GM23338 (cell line): ENCODE measurements at regions not wholly inside any gene's neighbourhood (a gene's known extent, or its start where the extent isn't known, plus 50 kb on each side); places are given as distances from the start of the nearest gene placed in this dataset.

Experiments
- ATAC-seq: fragments of 200-7000 bp; cut with Tn5 transposase; 3 replicates; pipeline ENCODE4 v1.9.1; 2020
- DNase-seq: peaks from one replicate; pipeline ENCODE4 v3.0.0-alpha.2; 2015; ENCODE audit warnings: low spot score
- H2AFZ ChIP-seq: fragments of 200-600 bp; sonication (generic); 2 replicates; pipeline ENCODE4 v1.8.0; 2016; ENCODE audit warnings: antibody characterized with exemption, mild to moderate bottlenecking, moderate library complexity
- H3F3A ChIP-seq: fragments of 200-600 bp; sonication (generic); replicated peaks from 2 replicates; pipeline ENCODE4 v1.8.0; 2017; ENCODE audit warnings: antibody characterized with exemption, mixed run types, low read depth
- H3K27ac ChIP-seq: fragments of 200-600 bp; sonication (generic); 2 replicates; pipeline ENCODE4 v1.6.1; 2016; ENCODE audit warnings: low read depth
- H3K27me3 ChIP-seq: fragments of 200-600 bp; sonication (generic); 2 replicates; pipeline ENCODE4 v1.8.0; 2016; ENCODE audit warnings: mild to moderate bottlenecking, mixed run types, moderate library complexity; ENCODE audit not compliant: insufficient read depth
- H3K36me3 ChIP-seq: fragments of 200-600 bp; sonication (generic); 2 replicates; pipeline ENCODE4 v1.8.0; 2016; ENCODE audit warnings: mild to moderate bottlenecking; ENCODE audit not compliant: insufficient read depth
- H3K4me1 ChIP-seq: fragments of 200-600 bp; sonication (generic); 2 replicates; pipeline ENCODE4 v1.8.0; 2016; ENCODE audit warnings: mild to moderate bottlenecking, moderate library complexity; ENCODE audit not compliant: insufficient read depth
- H3K4me2 ChIP-seq: fragments of 200-600 bp; sonication (generic); 2 replicates; pipeline ENCODE4 v1.7.1; 2017; ENCODE audit warnings: mixed run types
- H3K4me3 ChIP-seq: fragments of 200-600 bp; sonication (generic); 2 replicates; pipeline ENCODE4 v1.6.1; 2016; ENCODE audit warnings: mixed run types
- H3K79me2 ChIP-seq: fragments of 200-600 bp; sonication (generic); replicated peaks from 2 replicates; pipeline ENCODE4 v1.8.0; 2017; ENCODE audit warnings: mild to moderate bottlenecking; ENCODE audit not compliant: insufficient read depth
- H3K9me2 ChIP-seq: fragments of 200-600 bp; sonication (generic); 2 replicates; pipeline ENCODE4 v1.8.0; 2017; ENCODE audit not compliant: insufficient read depth
- H4K20me1 ChIP-seq: fragments of 200-600 bp; sonication (generic); replicated peaks from 2 replicates; pipeline ENCODE4 v1.8.0; 2017; ENCODE audit warnings: mild to moderate bottlenecking; ENCODE audit not compliant: insufficient read depth
- H3K27ac Mint-ChIP-seq: 2 replicates; pipeline ENCODE4 v1.8.0; 2020; ENCODE audit warnings: inconsistent platforms, mild to moderate bottlenecking, moderate library complexity, mixed read lengths
- H3K27me3 Mint-ChIP-seq: 3 replicates; pipeline ENCODE4 v1.8.0; 2022; ENCODE audit warnings: low read depth, mild to moderate bottlenecking, moderate library complexity, mixed read lengths, inconsistent platforms; ENCODE audit not compliant: insufficient read depth, poor library complexity
- H3K36me3 Mint-ChIP-seq: 3 replicates; pipeline ENCODE4 v1.8.0; 2021; ENCODE audit warnings: low read depth, mild to moderate bottlenecking, inconsistent platforms, moderate library complexity, mixed read lengths
- H3K4me1 Mint-ChIP-seq: 3 replicates; pipeline ENCODE4 v1.8.0; 2020; ENCODE audit warnings: mild to moderate bottlenecking, inconsistent platforms, mixed read lengths
- H3K4me3 Mint-ChIP-seq: 3 replicates; pipeline ENCODE4 v1.8.0; 2021; ENCODE audit warnings: moderate library complexity, mild to moderate bottlenecking, inconsistent platforms, mixed read lengths
- H3K9me3 Mint-ChIP-seq: 3 replicates; pipeline ENCODE4 v1.8.0; 2020; ENCODE audit warnings: moderate library complexity, mild to moderate bottlenecking, inconsistent platforms, mixed read lengths
- CTCF ChIP-seq, 2 experiments: fragments of 200-600 bp in 1 of 2; sonication (generic) in 1 of 2; conservative IDR thresholded peaks; 2 replicates each; pipeline versions ENCODE4 v1.5.1 to v1.6.1; 2016 to 2017; ENCODE audit warnings: antibody characterized with exemption in 2 of 2, low read depth in 2 of 2, mild to moderate bottlenecking in 2 of 2, moderate library complexity in 1 of 2
- ETS1 ChIP-seq: IDR thresholded peaks from 2 replicates; pipeline ENCODE4 v1.6.1; 2016; ENCODE audit warnings: antibody characterized with exemption
- EZH2 ChIP-seq: fragments of 200-600 bp; sonication (generic); IDR thresholded peaks from one replicate; pipeline ENCODE4 v1.8.0; 2017; ENCODE audit warnings: antibody characterized with exemption, mild to moderate bottlenecking, low read depth; ENCODE audit not compliant: unreplicated experiment
- EZH2phosphoT487 ChIP-seq: fragments of 200-600 bp; sonication (generic); IDR thresholded peaks from one replicate; pipeline ENCODE4 v1.8.1; 2018; ENCODE audit warnings: antibody characterized with exemption; ENCODE audit not compliant: unreplicated experiment
- JUNB ChIP-seq: IDR thresholded peaks from one replicate; pipeline ENCODE4 v1.6.1; 2016; ENCODE audit warnings: antibody characterized with exemption; ENCODE audit not compliant: unreplicated experiment
- NANOG ChIP-seq: IDR thresholded peaks from 2 replicates; pipeline ENCODE4 v1.6.1; 2016; ENCODE audit warnings: antibody characterized with exemption, borderline replicate concordance
- POLR2AphosphoS5 ChIP-seq: IDR thresholded peaks from 2 replicates; pipeline ENCODE4 v1.6.1; 2016; ENCODE audit warnings: antibody characterized with exemption, low read depth
- REST ChIP-seq: IDR thresholded peaks from one replicate; pipeline ENCODE4 v1.6.1; 2018; ENCODE audit warnings: antibody characterized with exemption; ENCODE audit not compliant: unreplicated experiment
- STAT1 ChIP-seq: IDR thresholded peaks from one replicate; pipeline ENCODE4 v1.6.1; 2016; ENCODE audit warnings: antibody characterized with exemption; ENCODE audit not compliant: unreplicated experiment
- ZNF331 ChIP-seq: fragments of 250-450 bp; sonication (Bioruptor Pico); IDR thresholded peaks from 2 replicates; pipeline ENCODE4 v1.5.0; 2020; ENCODE audit warnings: low read depth, mild to moderate bottlenecking, moderate library complexity
- ZNF462 ChIP-seq: fragments of 250-450 bp; sonication (Bioruptor Pico); IDR thresholded peaks from 2 replicates; pipeline ENCODE4 v1.5.0; 2020; ENCODE audit warnings: mild to moderate bottlenecking, moderate library complexity

GRCh38 chr10:52451817-52452216 lies 137.7 kb downstream of the DKK1 start:
- H3K27ac ChIP-seq: no peak overlapping the region
- H2AFZ ChIP-seq: no peak overlapping the region
- H3K27me3 ChIP-seq: no peaks in the 10 kb centered on the region
- no peaks in the 10 kb centered on the region for H3K79me2 ChIP-seq
- H4K20me1 ChIP-seq: no peaks in the 10 kb centered on the region
- DNase-seq (no peak), ATAC-seq (no peak)
- H3K4me2 ChIP-seq: no peak overlapping the region
- no peaks in the 10 kb centered on the region for H3K9me2 ChIP-seq
- TF ChIP-seq STAT1 (no peak), ETS1 (no peak), ZNF331 (CRISPR knock-in tag) (no peak), ZNF462 (CRISPR knock-in tag) (no peak), JUNB (no peak), POLR2AphosphoS5 (no peak), REST (no peak), EZH2phosphoT487 (no peak), EZH2 (no peak), NANOG (no peak), CTCF (conservative IDR thresholded peaks at IDR 0.05; ENCODE audit: low read depth in 2 of 2) (no peak)
- H3K36me3 Mint-ChIP-seq: no peaks in the 10 kb centered on the region
- H3K4me3 ChIP-seq: no peak overlapping the region
- peaks cover 13% of the 10 kb centered on the region for H3K4me1 ChIP-seq
- H3K36me3 ChIP-seq: no peaks in the 10 kb centered on the region
- no peak overlapping the region for H3K4me3 Mint-ChIP-seq
- no peak overlapping the region for H3K27ac Mint-ChIP-seq
- H3K9me3 Mint-ChIP-seq: no peaks in the 10 kb centered on the region
- no peaks in the 10 kb centered on the region for H3K27me3 Mint-ChIP-seq
- H3K4me1 Mint-ChIP-seq: peaks cover 16% of the 10 kb centered on the region
- H3F3A ChIP-seq: no peaks in the 10 kb centered on the region
